Heart left ventricle (tissue), 16 donors: ENCODE measurements at regions not wholly inside any gene's neighbourhood (a gene's known extent, or its start where the extent isn't known, plus 50 kb on each side); places are given as distances from the start of the nearest gene placed in this dataset.

Experiments
- ATAC-seq, 4 donors: fragments of 200-7000 bp; cut with Tn5 transposase; one replicate each; pipeline ENCODE4 v1.9.1; 2020 to 2022; ENCODE audit warnings: moderate library complexity in 4 of 4, mild to moderate bottlenecking in 3 of 4, moderate number of reproducible peaks in 1 of 4
- DNase-seq, 5 donors: peaks; one replicate each; pipeline ENCODE4 v3.0.0-alpha.2; 2020
- H3K27ac ChIP-seq, 12 donors: fragments of 200-600 bp; sonication (generic) in 4 of 12; one replicate each; pipeline versions ENCODE4 v1.5.0 to v1.8.0; 2016 to 2022; ENCODE audit warnings: mild to moderate bottlenecking in 2 of 12
- H3K27me3 ChIP-seq, 9 donors: fragments of 200-600 bp; sonication (generic) in 2 of 9; one replicate each; pipeline versions ENCODE4 v1.5.1 to v1.8.0; 2016 to 2022; ENCODE audit warnings: mild to moderate bottlenecking in 3 of 9
- H3K36me3 ChIP-seq, 9 donors: fragments of 200-600 bp; sonication (generic) in 2 of 9; one replicate each; pipeline versions ENCODE4 v1.5.0 to v1.8.0; 2018 to 2022; ENCODE audit warnings: mild to moderate bottlenecking in 2 of 9
- H3K4me1 ChIP-seq, 12 donors: fragments of 200-600 bp; sonication (generic) in 4 of 12; one replicate each; pipeline versions ENCODE4 v1.5.0 to v1.8.0; 2016 to 2022; ENCODE audit warnings: mild to moderate bottlenecking in 3 of 12
- H3K4me3 ChIP-seq, 12 donors: fragments of 200-600 bp; sonication (generic) in 4 of 12; one replicate each; pipeline versions ENCODE4 v1.5.0 to v1.8.0; 2017 to 2022; ENCODE audit warnings: mild to moderate bottlenecking in 9 of 12, moderate library complexity in 4 of 12
- H3K9me3 ChIP-seq, 12 donors: fragments of 200-600 bp; sonication (generic) in 4 of 12; one replicate each; pipeline versions ENCODE4 v1.5.0 to v1.8.0; 2016 to 2022; ENCODE audit warnings: mild to moderate bottlenecking in 1 of 12
- CTCF ChIP-seq, 12 donors: fragments of 200-600 bp; sonication (generic) in 4 of 12; IDR thresholded peaks; one replicate each; pipeline versions ENCODE4 v1.5.0 to v1.8.0; 2018 to 2022; ENCODE audit warnings: antibody characterized with exemption in 12 of 12, mild to moderate bottlenecking in 5 of 12
- POLR2A ChIP-seq, 2 donors: fragments of 450-650 bp; IDR thresholded peaks; one replicate each; pipeline ENCODE4 v1.6.1; 2017; ENCODE audit warnings: antibody characterized with exemption in 2 of 2, mild to moderate bottlenecking in 2 of 2, moderate library complexity in 2 of 2
- WGBS, 4 donors: extraction: QIAGEN DNeasy Blood & Tissue Kit in 2 of 4; methylation state at CpG; one replicate each; pipeline versions ENCODE4 v1.1.5 to v1.1.7; 2013 to 2018; 5-methylcytosine and 5-hydroxymethylcytosine counted together
- intact Hi-C, 10 donors: fragments of 100-400 bp; cut with DNase I; formaldehyde crosslinking; loops; one replicate each; pipeline versions ENCODE4 v1.11.1 to v1.14.2; 2022
- donor health status: ischemic (EF 13 %, LVEDD 7.1; RV severe dilation, severe dysfunction).
- donor health status: healthy with polysubstance abuse.
- donor health status: DM: no; HTN: yes; CAD: no.
- donor health status: DM: no; HTN: no; CAD: no.
- donor health status: ischemic (EF 25% LVEDD 6.9; RV normal size, moderate dysfunction).
- donor health status: ischemic (EF 25% LVEDD 5.7; RV mildly dilated, moderate dysfunction).
- donor health status: healthy.
- donor health status: DM: yes; HTN: yes; CAD: no.
- donor health status: ischemic (EF 35%, LVEDD 5.7; RV mildly dilated, moderate dysfunction).
- donor health status: nonischemic (EF 11% LVEDD 7.7; RV severe dilation, severe dysfunction).
- donor health status: DM: yes; HTN: yes; CAD: no.
- donor health status: PGD.
- donor health status: ischemic (EF 29% LVEDD 5.4; RV normal size, mild dysfunction).
- donor health status: nonischemic (EF 23%, LVEDD 6.1; RV moderate dilation, normal function).

- intact Hi-C loops = loop anchor here in 3 of 10 donors (5.0 to 10.0 kb wide), 2 partner anchors 195 to 1038 kb away; no protein-coding TSS in a partner anchor
- no peak for ATAC-seq
- TF ChIP-seq POLR2A (IDR thresholded peaks at IDR 0.05) (no peak), CTCF (IDR thresholded peaks at IDR 0.05) (no peak)
- Histone ChIP-seq H3K27me3 (no peaks in the 10 kb centered on the region), H3K9me3 (no peaks in the 10 kb centered on the region), H3K4me3 (no peak overlapping the region), H3K27ac (no peak overlapping the region), H3K4me1 (peaks cover 0 to 13% (median 0%) of the 10 kb centered on the region in 12 donors), H3K36me3 (no peaks in the 10 kb centered on the region)
- 79 to 86% (median 84%) methylated on average over 5 of the region's 5 CpGs for WGBS, 4 donors
- DNase-seq = no peak
Observed at GRCh38 chr3:43156812-43157455, 51.1 kb upstream of the POMGNT2 start.

- Histone ChIP-seq H3K4me3 (no peak overlapping the region), H3K4me1 (peaks cover 0 to 12% (median 0%) of the 10 kb centered on the region in 12 donors), H3K9me3 (no peaks in the 10 kb centered on the region), H3K27ac (no peak overlapping the region), H3K27me3 (no peaks in the 10 kb centered on the region), H3K36me3 (no peaks in the 10 kb centered on the region)
- WGBS, 4 donors = 40 to 52% (median 46%) methylated on average over 11 of the region's 11 CpGs
- ATAC-seq (peak; percentile 41 to 89 (median 82)), DNase-seq (peak; percentile 43 to 73 (median 66))
- TF ChIP-seq CTCF (IDR thresholded peaks at IDR 0.05) = peak; percentile 18 to 71 (median 56)
- TF ChIP-seq POLR2A (IDR thresholded peaks at IDR 0.05) = no peak
- intact Hi-C loops = loop anchor here (1.0 to 10.0 kb wide), 6 partner anchors 193 to 1039 kb away; no protein-coding TSS in a partner anchor
Observed at GRCh38 chr3:43155464-43156121, 49.7 kb upstream of the POMGNT2 start.
